ENCODE measurements at regions not wholly inside any gene's neighbourhood (a gene's known extent, or its start where the extent isn't known, plus 50 kb on each side); places are given as distances from the start of the nearest gene placed in this dataset.

DNA sequence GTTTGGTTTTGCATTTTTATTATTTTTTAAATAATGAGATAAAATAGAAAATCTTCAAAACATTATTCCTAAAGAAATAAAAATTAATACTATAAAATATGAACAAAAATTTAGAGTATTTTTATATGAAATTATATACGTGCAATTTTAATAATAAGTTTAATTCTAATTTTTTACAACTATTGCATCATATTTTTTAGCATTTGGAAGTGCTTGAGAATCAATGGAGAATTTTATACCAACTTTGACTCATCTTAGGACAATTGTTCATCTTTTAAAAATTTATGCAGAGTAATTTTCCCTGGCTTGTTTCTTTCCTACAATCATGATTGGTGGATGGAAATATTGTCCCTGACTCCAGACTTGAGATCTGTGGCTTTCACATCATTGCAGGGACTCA lies 362.5 kb downstream of the MRPL39 start:
- WGBS (ENCODE audit: missing lambda C conversion rate): 3% methylated on average over 1 of the region's 1 CpG
- ChIA-PET POLR2A (no interaction called here), CTCF (no interaction called here)
- Histone ChIP-seq H3K4me2 (no peak overlapping the region), H3K27ac (no peak overlapping the region), H3K9me3 (no peaks in the 10 kb centered on the region), H3K4me3 (no peak overlapping the region), H3K4me1 (no peaks in the 10 kb centered on the region)
- ATAC-seq (no peak), FAIRE-seq (no peak), DNase-seq (ENCODE audit: low read depth in 1 of 2, low spot score in 1 of 2) (no peak)
- TF ChIP-seq NPAS2 (CRISPR knock-in tag; IDR thresholded peaks at IDR 0.05; ENCODE audit: borderline replicate concordance) (no peak), PBX3 (IDR thresholded peaks at IDR 0.05) (no peak), CBX2 (IDR thresholded peaks at IDR 0.05; ENCODE audit: borderline replicate concordance, low read depth) (no peak), RAD21 (conservative IDR thresholded peaks at IDR 0.05 in 1 of 2, IDR thresholded peaks at IDR 0.05 in 1 of 2) (no peak), NR3C1 (IDR thresholded peaks at IDR 0.05) (no peak), HDAC2 (IDR thresholded peaks at IDR 0.05) (no peak), FOSL2 (IDR thresholded peaks at IDR 0.05) (no peak), FOSL2 (CRISPR knock-in tag; IDR thresholded peaks at IDR 0.05) (no peak), ZNF302 (CRISPR knock-in tag; IDR thresholded peaks at IDR 0.05) (no peak), POLR2AphosphoS2 (conservative IDR thresholded peaks at IDR 0.05; ENCODE audit: low read length) (no peak), SREBF2 (IDR thresholded peaks at IDR 0.05) (no peak), JUNB (IDR thresholded peaks at IDR 0.05) (no peak), BHLHE40 (IDR thresholded peaks at IDR 0.05; ENCODE audit: low read depth, low read length) (no peak)
- TF ChIP-seq, protein P1, sequence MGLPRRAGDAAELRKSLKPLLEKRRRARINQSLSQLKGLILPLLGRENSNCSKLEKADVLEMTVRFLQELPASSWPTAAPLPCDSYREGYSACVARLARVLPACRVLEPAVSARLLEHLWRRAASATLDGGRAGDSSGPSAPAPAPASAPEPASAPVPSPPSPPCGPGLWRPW (IDR thresholded peaks at IDR 0.05): no peak
- TF ChIP-seq, protein P2, sequence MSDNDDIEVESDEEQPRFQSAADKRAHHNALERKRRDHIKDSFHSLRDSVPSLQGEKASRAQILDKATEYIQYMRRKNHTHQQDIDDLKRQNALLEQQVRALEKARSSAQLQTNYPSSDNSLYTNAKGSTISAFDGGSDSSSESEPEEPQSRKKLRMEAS (IDR thresholded peaks at IDR 0.05): no peak

- FAIRE-seq (no peak), ATAC-seq (no peak), DNase-seq (ENCODE audit: low read depth in 1 of 2, low spot score in 1 of 2) (no peak)
- WGBS (ENCODE audit: missing lambda C conversion rate): 1% methylated on average over 7 of the region's 7 CpGs
- Histone ChIP-seq H3K4me2 (no peak overlapping the region), H3K4me1 (no peaks in the 10 kb centered on the region), H3K9me3 (no peaks in the 10 kb centered on the region), H3K27ac (no peak overlapping the region), H3K4me3 (no peak overlapping the region)
- CTCF ChIA-PET: no interaction called here
- POLR2A ChIA-PET: no interaction called here
- TF ChIP-seq HEYL (CRISPR knock-in tag; IDR thresholded peaks at IDR 0.05) (no peak), BHLHE40 (IDR thresholded peaks at IDR 0.05; ENCODE audit: low read depth, low read length) (no peak), TP53 (CRISPR knock-in tag; IDR thresholded peaks at IDR 0.05) (no peak)
Observed at GRCh38 chr21:25243808-25244207, 363.5 kb downstream of the MRPL39 start.

- H3K4me3 ChIP-seq: no peak overlapping the region
- TF ChIP-seq, protein P3, sequence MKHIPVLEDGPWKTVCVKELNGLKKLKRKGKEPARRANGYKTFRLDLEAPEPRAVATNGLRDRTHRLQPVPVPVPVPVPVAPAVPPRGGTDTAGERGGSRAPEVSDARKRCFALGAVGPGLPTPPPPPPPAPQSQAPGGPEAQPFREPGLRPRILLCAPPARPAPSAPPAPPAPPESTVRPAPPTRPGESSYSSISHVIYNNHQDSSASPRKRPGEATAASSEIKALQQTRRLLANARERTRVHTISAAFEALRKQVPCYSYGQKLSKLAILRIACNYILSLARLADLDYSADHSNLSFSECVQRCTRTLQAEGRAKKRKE (CRISPR knock-in tag; IDR thresholded peaks at IDR 0.05; ENCODE audit: low read depth): no peak
- TF ChIP-seq, protein P4, sequence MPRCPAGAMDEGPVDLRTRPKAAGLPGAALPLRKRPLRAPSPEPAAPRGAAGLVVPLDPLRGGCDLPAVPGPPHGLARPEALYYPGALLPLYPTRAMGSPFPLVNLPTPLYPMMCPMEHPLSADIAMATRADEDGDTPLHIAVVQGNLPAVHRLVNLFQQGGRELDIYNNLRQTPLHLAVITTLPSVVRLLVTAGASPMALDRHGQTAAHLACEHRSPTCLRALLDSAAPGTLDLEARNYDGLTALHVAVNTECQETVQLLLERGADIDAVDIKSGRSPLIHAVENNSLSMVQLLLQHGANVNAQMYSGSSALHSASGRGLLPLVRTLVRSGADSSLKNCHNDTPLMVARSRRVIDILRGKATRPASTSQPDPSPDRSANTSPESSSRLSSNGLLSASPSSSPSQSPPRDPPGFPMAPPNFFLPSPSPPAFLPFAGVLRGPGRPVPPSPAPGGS (IDR thresholded peaks at IDR 0.05): no peak
- TF ChIP-seq HOXA7 (CRISPR knock-in tag; IDR thresholded peaks at IDR 0.05) (no peak), EP300 (IDR thresholded peaks at IDR 0.05) (no peak), SMC3 (IDR thresholded peaks at IDR 0.05) (no peak), RAD21 (conservative IDR thresholded peaks at IDR 0.05 in 1 of 2, IDR thresholded peaks at IDR 0.05 in 1 of 2) (no peak), POLR2AphosphoS2 (conservative IDR thresholded peaks at IDR 0.05; ENCODE audit: low read length) (no peak), POLR2A (IDR thresholded peaks at IDR 0.05; ENCODE audit: low read length) (no peak), E2F6 (IDR thresholded peaks at IDR 0.05; ENCODE audit: borderline replicate concordance, low read depth) (no peak)
- ChIA-PET CTCF (no interaction called here), POLR2A (no interaction called here)
- no peak overlapping the region for H3K4me2 ChIP-seq
- no peaks in the 10 kb centered on the region for H3K9me3 ChIP-seq
- H3K27ac ChIP-seq: no peak overlapping the region
- no peaks in the 10 kb centered on the region for H3K4me1 ChIP-seq
- FAIRE-seq (no peak), DNase-seq (ENCODE audit: low read depth in 1 of 2, low spot score in 1 of 2) (no peak), ATAC-seq (no peak)
- 2% methylated on average over 1 of the region's 1 CpG for WGBS (ENCODE audit: missing lambda C conversion rate)
Observed at GRCh38 chr21:25240974-25241373, 366.3 kb downstream of the MRPL39 start.

All from A549 (cell line).